B cell (primary cell): ENCODE measurements at regions not wholly inside any gene's neighbourhood (a gene's known extent, or its start where the extent isn't known, plus 50 kb on each side); places are given as distances from the start of the nearest gene placed in this dataset.

Experiments used
- ATAC-seq: fragments of 200-7000 bp; cut with Tn5 transposase; one replicate; pipeline ENCODE4 v1.10.0; 2021; ENCODE audit warnings: low read depth, mild to moderate bottlenecking, moderate number of reproducible peaks, moderate library complexity
- CTCF ChIA-PET: fragments of 350-600 bp; sonication (Branson Sonifier 250); formaldehyde crosslinking; loops from one replicate; lab custom pipeline; 2021; ENCODE audit warnings: antibody characterized with exemption, inconsistent platforms; lab: Charles Lee
- POLR2A ChIA-PET: fragments of 350-600 bp; sonication (Branson Sonifier 250); formaldehyde crosslinking; loops from one replicate; lab custom pipeline; 2021; ENCODE audit warnings: antibody characterized with exemption; lab: Charles Lee
- DNase-seq: peaks from one replicate; pipeline ENCODE4 v3.0.0; 2013
- H2AFZ ChIP-seq: 2 replicates; pipeline ENCODE4 v1.6.1; 2012; ENCODE audit warnings: mild to moderate bottlenecking, low read depth, low read length; ENCODE audit not compliant: insufficient read depth, poor library complexity, severe bottlenecking
- H3K27ac ChIP-seq, 2 donors: 1 replicate in 1 of 2; 2 replicates in 1 of 2; pipeline ENCODE4 v1.5.1; 2012 to 2013; ENCODE audit warnings: low read length in 2 of 2, mild to moderate bottlenecking in 2 of 2, moderate library complexity in 1 of 2
- H3K27me3 ChIP-seq, 4 experiments: fragments of 200-600 bp in 1 of 4; sonication (generic) in 1 of 4; replicated peaks in 1 of 4; 1 replicate in 2 of 4; 2 replicates in 2 of 4; pipeline versions ENCODE4 v1.6.1 to v1.7.0; 2013 to 2016; ENCODE audit warnings: low read length in 3 of 4, mild to moderate bottlenecking in 2 of 4, mixed read lengths in 1 of 4, moderate library complexity in 1 of 4; ENCODE audit not compliant: insufficient read depth in 4 of 4, control insufficient read depth in 3 of 4; ENCODE audit errors: control extremely low read depth in 1 of 4
- H3K36me3 ChIP-seq, 2 experiments: replicated peaks in 1 of 2; 1 replicate in 1 of 2; 2 replicates in 1 of 2; pipeline versions ENCODE4 v1.6.1 to v1.7.1; 2013; ENCODE audit warnings: low read length in 1 of 2; ENCODE audit not compliant: insufficient read depth in 2 of 2, control insufficient read depth in 1 of 2; ENCODE audit errors: control extremely low read depth in 1 of 2, extremely low read depth in 1 of 2
- H3K4me1 ChIP-seq, 2 donors: fragments of 200-600 bp in 1 of 2; sonication (generic) in 1 of 2; 1 replicate in 1 of 2; 2 replicates in 1 of 2; pipeline versions ENCODE4 v1.5.1 to v1.6.1; 2013 to 2017; ENCODE audit warnings: low read length in 2 of 2; ENCODE audit not compliant: control insufficient read depth in 2 of 2, insufficient read depth in 2 of 2
- H3K4me2 ChIP-seq: replicated peaks from 2 replicates; pipeline ENCODE3; 2012; ENCODE audit warnings: mild to moderate bottlenecking, low read depth, low read length; ENCODE audit not compliant: poor library complexity, severe bottlenecking
- H3K4me3 ChIP-seq, 5 experiments: fragments of 200-600 bp in 1 of 5; sonication (generic) in 1 of 5; 1 replicate in 3 of 5; 2 replicates in 2 of 5; pipeline versions ENCODE4 v1.5.1 to v1.7.0; 2011 to 2016; ENCODE audit warnings: low read length in 4 of 5, mild to moderate bottlenecking in 4 of 5, low read depth in 2 of 5, control low read depth in 1 of 5, moderate library complexity in 1 of 5; ENCODE audit not compliant: insufficient read depth in 1 of 5; ENCODE audit errors: control extremely low read depth in 1 of 5, extremely low read depth in 1 of 5
- H3K79me2 ChIP-seq: fragments of 200-600 bp; sonication (generic); one replicate; pipeline ENCODE4 v1.6.0; 2016; ENCODE audit warnings: low read length; ENCODE audit not compliant: control insufficient read depth, insufficient read depth
- H3K9ac ChIP-seq: fragments of 200-600 bp; sonication (generic); 2 replicates; pipeline ENCODE4 v1.6.1; 2017; ENCODE audit warnings: mild to moderate bottlenecking, low read length, moderate library complexity
- H3K9me3 ChIP-seq, 3 donors: one replicate each; pipeline versions ENCODE4 v1.6.1 to v1.7.1; 2013; ENCODE audit warnings: low read length in 2 of 3; ENCODE audit not compliant: control insufficient read depth in 2 of 3, insufficient read depth in 1 of 3; ENCODE audit errors: control extremely low read depth in 1 of 3
- H4K20me1 ChIP-seq: 2 replicates; pipeline ENCODE4 v1.6.0; 2012; ENCODE audit warnings: mild to moderate bottlenecking, low read length; ENCODE audit not compliant: insufficient read depth, control insufficient read depth, poor library complexity, severe bottlenecking
- H3K27ac Mint-ChIP-seq: one replicate; pipeline ENCODE4 v1.8.0; 2021; ENCODE audit warnings: mixed read lengths
- H3K27me3 Mint-ChIP-seq: one replicate; pipeline ENCODE4 v1.8.0; 2021; ENCODE audit warnings: mixed read lengths
- H3K4me1 Mint-ChIP-seq: one replicate; pipeline ENCODE4 v1.8.0; 2021; ENCODE audit warnings: mixed read lengths
- H3K4me3 Mint-ChIP-seq: one replicate; pipeline ENCODE4 v1.8.0; 2021; ENCODE audit warnings: mixed read lengths
- H3K9me3 Mint-ChIP-seq: one replicate; pipeline ENCODE4 v1.8.0; 2022; ENCODE audit warnings: mixed read lengths; ENCODE audit not compliant: insufficient read depth
- EZH2 ChIP-seq: IDR thresholded peaks from 2 replicates; pipeline ENCODE4 v1.6.1; 2012; ENCODE audit warnings: borderline replicate concordance, low read depth, mild to moderate bottlenecking, moderate library complexity, low read length; ENCODE audit not compliant: insufficient read depth, poor library complexity, severe bottlenecking
- intact Hi-C: fragments of 100-400 bp; cut with micrococcal nuclease; formaldehyde crosslinking; loops from one replicate; pipeline ENCODE4 v1.10.0; 2022
- TF ChIP-seq, protein P1 (sequence below): fragments of 200-600 bp; IDR thresholded peaks from one replicate; pipeline ENCODE4 v1.8.0; 2022; ENCODE audit warnings: antibody characterized with exemption, mild to moderate bottlenecking

DNA sequence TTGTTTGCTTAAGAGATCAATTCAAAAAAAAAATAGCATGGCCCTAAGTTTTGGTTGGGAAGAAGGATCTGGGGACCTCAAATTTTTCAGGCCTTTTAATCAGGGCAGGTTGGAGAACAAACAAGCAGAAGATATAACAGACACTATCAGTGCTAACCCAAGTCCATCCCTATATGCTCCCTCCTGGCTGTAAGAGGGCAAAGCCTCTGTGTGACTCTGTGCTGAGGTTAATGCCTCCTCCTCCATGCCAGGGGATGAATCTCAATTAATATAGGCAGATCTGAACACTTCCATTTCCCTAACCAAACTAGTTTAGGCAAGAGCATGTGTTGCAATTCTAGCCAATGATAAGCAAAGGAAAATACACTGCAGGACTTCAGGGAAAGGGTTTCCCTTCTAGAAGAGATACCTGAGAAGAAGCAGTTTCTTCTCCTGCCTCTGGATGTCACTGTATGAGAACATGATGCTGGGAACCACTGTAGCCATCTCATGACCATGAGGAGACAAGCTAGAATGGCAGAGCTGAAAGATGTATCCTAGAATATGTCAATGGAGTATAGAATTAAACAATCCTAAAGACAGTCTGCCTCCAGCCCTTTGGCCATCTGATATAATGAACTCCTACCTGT, 76.0 kb downstream of the CHD9NB start:
- Mint-ChIP-seq H3K4me3 (no peak overlapping the region), H3K27ac (no peak overlapping the region), H3K27me3 (peaks cover 27% of the 10 kb centered on the region), H3K4me1 (no peaks in the 10 kb centered on the region), H3K9me3 (no peaks in the 10 kb centered on the region)
- TF ChIP-seq EZH2 = no peak
- TF ChIP-seq, protein P1, sequence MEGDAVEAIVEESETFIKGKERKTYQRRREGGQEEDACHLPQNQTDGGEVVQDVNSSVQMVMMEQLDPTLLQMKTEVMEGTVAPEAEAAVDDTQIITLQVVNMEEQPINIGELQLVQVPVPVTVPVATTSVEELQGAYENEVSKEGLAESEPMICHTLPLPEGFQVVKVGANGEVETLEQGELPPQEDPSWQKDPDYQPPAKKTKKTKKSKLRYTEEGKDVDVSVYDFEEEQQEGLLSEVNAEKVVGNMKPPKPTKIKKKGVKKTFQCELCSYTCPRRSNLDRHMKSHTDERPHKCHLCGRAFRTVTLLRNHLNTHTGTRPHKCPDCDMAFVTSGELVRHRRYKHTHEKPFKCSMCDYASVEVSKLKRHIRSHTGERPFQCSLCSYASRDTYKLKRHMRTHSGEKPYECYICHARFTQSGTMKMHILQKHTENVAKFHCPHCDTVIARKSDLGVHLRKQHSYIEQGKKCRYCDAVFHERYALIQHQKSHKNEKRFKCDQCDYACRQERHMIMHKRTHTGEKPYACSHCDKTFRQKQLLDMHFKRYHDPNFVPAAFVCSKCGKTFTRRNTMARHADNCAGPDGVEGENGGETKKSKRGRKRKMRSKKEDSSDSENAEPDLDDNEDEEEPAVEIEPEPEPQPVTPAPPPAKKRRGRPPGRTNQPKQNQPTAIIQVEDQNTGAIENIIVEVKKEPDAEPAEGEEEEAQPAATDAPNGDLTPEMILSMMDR = no peak
- ATAC-seq = no peak
- Histone ChIP-seq H4K20me1 (no peaks in the 10 kb centered on the region), H3K79me2 (no peaks in the 10 kb centered on the region), H2AFZ (no peak overlapping the region), H3K36me3 (no peaks in the 10 kb centered on the region), H3K9me3 (no peaks in the 10 kb centered on the region), H3K4me1 (no peaks in the 10 kb centered on the region), H3K27me3 (peaks cover 0 to 2% (median 0%) of the 10 kb centered on the region in 4 experiments), H3K9ac (no peak overlapping the region), H3K4me2 (no peak overlapping the region), H3K4me3 (no peak overlapping the region), H3K27ac (no peak overlapping the region)
- intact Hi-C loops = loop anchor here (5.0 kb wide), 2 partner anchors 231 to 246 kb away; no protein-coding TSS in a partner anchor
- DNase-seq = peak; percentile 37
- ChIA-PET POLR2A (no interaction called here), CTCF (interaction anchor here (0.5 to 1.9 kb wide), 5 partner anchors 183 to 317 kb away, joined by 3 to 9 read pairs (median 4); no protein-coding TSS in a partner anchor)

DNA sequence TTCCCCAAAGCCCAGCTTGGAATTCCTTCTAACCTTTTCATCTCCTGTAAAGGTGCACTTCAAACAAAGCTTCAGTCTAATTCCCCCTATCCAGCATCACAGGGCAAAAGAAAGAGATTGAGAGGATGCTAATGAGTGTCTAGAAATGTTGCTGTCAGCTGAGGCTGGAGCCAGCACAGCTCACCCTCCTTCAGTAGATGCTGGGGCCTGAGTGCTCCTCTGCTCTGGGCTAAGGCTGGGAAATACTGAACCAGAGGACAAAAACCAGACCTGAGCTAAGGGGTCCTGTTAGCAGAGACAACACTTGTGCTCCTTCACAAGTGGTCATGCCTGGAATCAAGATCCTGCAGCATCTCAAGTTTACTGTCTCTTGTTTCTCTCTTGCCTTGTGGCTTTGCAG, 85.0 kb downstream of the CHD9NB start:
- Mint-ChIP-seq H3K4me1 (peaks cover 3% of the 10 kb centered on the region), H3K4me3 (no peak overlapping the region), H3K27ac (no peak overlapping the region), H3K9me3 (no peaks in the 10 kb centered on the region), H3K27me3 (peaks cover 11% of the 10 kb centered on the region)
- Histone ChIP-seq H3K79me2 (no peaks in the 10 kb centered on the region), H3K9ac (no peak overlapping the region), H3K9me3 (peaks cover 0 to 2% (median 0%) of the 10 kb centered on the region in 3 donors), H4K20me1 (no peaks in the 10 kb centered on the region), H3K27me3 (peaks cover 0 to 2% (median 0%) of the 10 kb centered on the region in 4 experiments), H3K36me3 (no peaks in the 10 kb centered on the region), H3K4me1 (no peaks in the 10 kb centered on the region), H3K4me3 (no peak overlapping the region), H3K27ac (no peak overlapping the region), H3K4me2 (no peak overlapping the region), H2AFZ (no peak overlapping the region)
- DNase-seq (no peak), ATAC-seq (no peak)
- ChIA-PET POLR2A (no interaction called here), CTCF (interaction anchor here (1.1 kb wide), 1 partner anchor 11 kb away, joined by 3 read pairs; no protein-coding TSS in a partner anchor)
- intact Hi-C loops = no loop called here
- TF ChIP-seq EZH2 = no peak
- TF ChIP-seq, protein P1 = no peak
